Neural progenitor cell (in vitro differentiated cells): ENCODE measurements at regions not wholly inside any gene's neighbourhood (a gene's known extent, or its start where the extent isn't known, plus 50 kb on each side); places are given as distances from the start of the nearest gene placed in this dataset.

Source experiments
- DNase-seq: peaks from one replicate; pipeline ENCODE4 v3.0.0-alpha.2; 2016; ENCODE audit warnings: low spot score
- H2AFZ ChIP-seq: fragments of 200-600 bp; sonication (generic); replicated peaks from 2 replicates; pipeline ENCODE4 v1.6.1; 2016; ENCODE audit warnings: antibody characterized with exemption
- H3F3A ChIP-seq: fragments of 200-600 bp; sonication (generic); 2 replicates; pipeline ENCODE4 v1.6.1; 2016; ENCODE audit warnings: antibody characterized with exemption, low read depth
- H3K27ac ChIP-seq: fragments of 200-600 bp; sonication (generic); 2 replicates; pipeline ENCODE4 v1.5.1; 2016; ENCODE audit warnings: mild to moderate bottlenecking
- H3K27me3 ChIP-seq: fragments of 200-600 bp; sonication (generic); 2 replicates; pipeline ENCODE4 v1.6.1; 2016; ENCODE audit warnings: mild to moderate bottlenecking, moderate library complexity
- H3K36me3 ChIP-seq: fragments of 200-600 bp; sonication (generic); 2 replicates; pipeline ENCODE4 v1.5.1; 2016
- H3K4me1 ChIP-seq: fragments of 200-600 bp; sonication (generic); 2 replicates; pipeline ENCODE4 v1.6.1; 2016; ENCODE audit warnings: mixed run types
- H3K4me2 ChIP-seq: fragments of 200-600 bp; sonication (generic); 2 replicates; pipeline ENCODE4 v1.6.1; 2016
- H3K4me3 ChIP-seq: fragments of 200-600 bp; sonication (generic); 2 replicates; pipeline ENCODE4 v1.5.1; 2016
- H3K79me2 ChIP-seq: fragments of 200-600 bp; sonication (generic); 2 replicates; pipeline ENCODE4 v1.6.1; 2016; ENCODE audit warnings: low read depth
- H3K9ac ChIP-seq: fragments of 200-600 bp; sonication (generic); 2 replicates; pipeline ENCODE4 v1.6.1; 2016
- H3K9me3 ChIP-seq: fragments of 200-600 bp; sonication (generic); 2 replicates; pipeline ENCODE4 v1.5.1; 2016; ENCODE audit warnings: low read depth
- H4K20me1 ChIP-seq: fragments of 200-600 bp; sonication (generic); 2 replicates; pipeline ENCODE4 v1.6.1; 2016; ENCODE audit warnings: low read depth
- H3K27ac Mint-ChIP-seq: 3 replicates; pipeline ENCODE4 v1.8.0; 2021; ENCODE audit warnings: mixed read lengths
- H3K27me3 Mint-ChIP-seq: 2 replicates; pipeline ENCODE4 v1.8.0; 2022; ENCODE audit warnings: low read depth, mild to moderate bottlenecking, inconsistent platforms, moderate library complexity, mixed read lengths; ENCODE audit not compliant: insufficient read depth
- H3K36me3 Mint-ChIP-seq: 3 replicates; pipeline ENCODE4 v1.8.0; 2021; ENCODE audit warnings: mixed read lengths
- H3K4me1 Mint-ChIP-seq: 3 replicates; pipeline ENCODE4 v1.8.0; 2021; ENCODE audit warnings: mixed read lengths
- H3K4me3 Mint-ChIP-seq: 3 replicates; pipeline ENCODE4 v1.8.0; 2021; ENCODE audit warnings: mild to moderate bottlenecking, moderate library complexity, mixed read lengths
- H3K9me3 Mint-ChIP-seq: 3 replicates; pipeline ENCODE4 v1.8.0; 2020; ENCODE audit warnings: mixed read lengths
- EZH2 ChIP-seq: fragments of 200-600 bp; sonication (generic); IDR thresholded peaks from 2 replicates; pipeline ENCODE4 v1.6.1; 2017; ENCODE audit warnings: antibody characterized with exemption, mild to moderate bottlenecking, moderate library complexity
- EZH2phosphoT487 ChIP-seq: fragments of 200-600 bp; sonication (generic); IDR thresholded peaks from 2 replicates; pipeline ENCODE4 v1.6.1; 2017; ENCODE audit warnings: antibody characterized with exemption
- TF ChIP-seq, protein P1 (sequence below): fragments of 200-600 bp; sonication (generic); IDR thresholded peaks from 2 replicates; pipeline ENCODE4 v1.5.1; 2017; ENCODE audit warnings: antibody characterized with exemption, mild to moderate bottlenecking

DNA sequence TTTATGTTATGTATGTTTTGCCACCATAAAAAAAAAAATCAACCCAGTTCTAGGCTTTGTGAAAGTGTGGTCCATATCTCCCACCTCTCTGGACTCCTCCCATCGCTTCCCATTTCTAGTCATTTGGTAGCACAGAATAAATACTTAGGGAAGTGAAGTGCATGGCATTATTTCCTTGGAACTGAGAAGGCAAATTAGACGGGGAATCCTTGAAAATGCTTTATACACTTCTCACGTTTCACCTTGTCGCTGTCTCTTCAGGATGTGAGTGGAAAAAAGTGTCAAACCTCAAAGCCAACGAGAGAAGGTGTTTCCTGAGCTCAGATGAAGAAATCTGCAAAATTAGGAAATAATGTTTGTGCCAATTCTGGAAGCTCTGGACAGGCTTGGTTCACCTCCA lies 209.9 kb downstream of the ATG4C start:
- H3K36me3 ChIP-seq: no peaks in the 10 kb centered on the region
- H3K9ac ChIP-seq: no peak overlapping the region
- Mint-ChIP-seq H3K9me3 (no peaks in the 10 kb centered on the region), H3K4me3 (no peak overlapping the region), H3K4me1 (peaks cover 24% of the 10 kb centered on the region), H3K36me3 (no peaks in the 10 kb centered on the region), H3K27me3 (peaks cover 5% of the 10 kb centered on the region), H3K27ac (no peak overlapping the region)
- H3K27ac ChIP-seq: no peak overlapping the region
- no peak for TF ChIP-seq EZH2
- TF ChIP-seq EZH2phosphoT487: no peak
- TF ChIP-seq, protein P1, sequence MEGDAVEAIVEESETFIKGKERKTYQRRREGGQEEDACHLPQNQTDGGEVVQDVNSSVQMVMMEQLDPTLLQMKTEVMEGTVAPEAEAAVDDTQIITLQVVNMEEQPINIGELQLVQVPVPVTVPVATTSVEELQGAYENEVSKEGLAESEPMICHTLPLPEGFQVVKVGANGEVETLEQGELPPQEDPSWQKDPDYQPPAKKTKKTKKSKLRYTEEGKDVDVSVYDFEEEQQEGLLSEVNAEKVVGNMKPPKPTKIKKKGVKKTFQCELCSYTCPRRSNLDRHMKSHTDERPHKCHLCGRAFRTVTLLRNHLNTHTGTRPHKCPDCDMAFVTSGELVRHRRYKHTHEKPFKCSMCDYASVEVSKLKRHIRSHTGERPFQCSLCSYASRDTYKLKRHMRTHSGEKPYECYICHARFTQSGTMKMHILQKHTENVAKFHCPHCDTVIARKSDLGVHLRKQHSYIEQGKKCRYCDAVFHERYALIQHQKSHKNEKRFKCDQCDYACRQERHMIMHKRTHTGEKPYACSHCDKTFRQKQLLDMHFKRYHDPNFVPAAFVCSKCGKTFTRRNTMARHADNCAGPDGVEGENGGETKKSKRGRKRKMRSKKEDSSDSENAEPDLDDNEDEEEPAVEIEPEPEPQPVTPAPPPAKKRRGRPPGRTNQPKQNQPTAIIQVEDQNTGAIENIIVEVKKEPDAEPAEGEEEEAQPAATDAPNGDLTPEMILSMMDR: no peak
- H3F3A ChIP-seq: no peaks in the 10 kb centered on the region
- H3K79me2 ChIP-seq: no peaks in the 10 kb centered on the region
- H3K27me3 ChIP-seq: no peaks in the 10 kb centered on the region
- no peak overlapping the region for H3K4me3 ChIP-seq
- no peaks in the 10 kb centered on the region for H3K4me1 ChIP-seq
- no peak overlapping the region for H2AFZ ChIP-seq
- no peak for DNase-seq
- H4K20me1 ChIP-seq: no peaks in the 10 kb centered on the region
- H3K4me2 ChIP-seq: no peak overlapping the region
- no peaks in the 10 kb centered on the region for H3K9me3 ChIP-seq

DNA sequence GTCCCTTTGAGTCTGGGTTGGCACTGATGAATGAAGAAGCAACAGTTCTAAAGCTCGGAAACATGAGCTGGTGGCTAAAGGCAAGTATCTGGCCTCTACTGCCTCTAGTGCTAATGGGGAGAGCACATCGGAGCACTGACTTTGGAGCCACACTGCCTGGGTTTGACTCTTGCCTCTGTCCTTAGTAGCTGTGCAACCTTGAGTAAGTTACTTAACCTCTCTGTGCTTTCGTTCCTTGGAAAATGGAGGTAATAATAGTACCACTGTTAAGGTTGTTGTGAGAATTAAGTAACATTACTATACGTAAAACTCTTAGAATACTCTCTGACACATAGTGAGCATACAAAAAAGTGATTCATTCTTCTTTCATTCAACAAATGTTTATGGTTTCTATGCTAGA lies 211.2 kb downstream of the ATG4C start:
- Mint-ChIP-seq H3K4me1 (peaks cover 25% of the 10 kb centered on the region), H3K27me3 (peaks cover 8% of the 10 kb centered on the region), H3K36me3 (no peaks in the 10 kb centered on the region), H3K4me3 (no peak overlapping the region), H3K27ac (no peak overlapping the region), H3K9me3 (no peaks in the 10 kb centered on the region)
- Histone ChIP-seq H3K9ac (no peak overlapping the region), H3K36me3 (no peaks in the 10 kb centered on the region), H3K4me1 (peaks cover 8% of the 10 kb centered on the region), H3K27ac (no peak overlapping the region), H3K9me3 (no peaks in the 10 kb centered on the region), H4K20me1 (peaks cover 2% of the 10 kb centered on the region), H3K79me2 (no peaks in the 10 kb centered on the region), H3F3A (no peaks in the 10 kb centered on the region), H3K27me3 (no peaks in the 10 kb centered on the region), H3K4me3 (no peak overlapping the region), H3K4me2 (no peak overlapping the region), H2AFZ (no peak overlapping the region)
- TF ChIP-seq EZH2: no peak
- TF ChIP-seq EZH2phosphoT487: no peak
- TF ChIP-seq, protein P1: no peak
- no peak for DNase-seq

DNA sequence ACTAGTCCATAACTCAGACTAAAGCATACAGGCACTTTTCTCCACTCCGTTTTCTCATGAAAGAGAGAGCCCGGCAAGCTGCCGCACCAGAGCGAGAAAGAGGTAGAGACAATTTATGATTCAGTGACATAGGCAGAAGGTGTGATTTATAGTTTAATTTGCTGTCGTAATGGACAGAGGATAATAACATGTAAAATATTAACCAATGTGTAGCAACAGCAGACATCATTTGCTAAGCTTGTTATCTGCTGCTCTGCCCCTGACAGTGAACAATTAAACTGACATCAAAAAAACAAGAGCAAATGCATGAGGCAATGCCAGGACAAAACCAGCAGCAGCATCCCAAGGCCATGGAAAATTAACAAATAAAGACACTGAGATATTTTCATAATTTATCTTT lies 214.0 kb downstream of the ATG4C start:
- Mint-ChIP-seq H3K4me3 (no peak overlapping the region), H3K9me3 (no peaks in the 10 kb centered on the region), H3K27ac (no peak overlapping the region), H3K27me3 (peaks cover 6% of the 10 kb centered on the region), H3K36me3 (no peaks in the 10 kb centered on the region), H3K4me1 (peaks cover 25% of the 10 kb centered on the region)
- Histone ChIP-seq H3K4me1 (peaks cover 22% of the 10 kb centered on the region), H3K36me3 (no peaks in the 10 kb centered on the region), H2AFZ (no peak overlapping the region), H4K20me1 (peaks cover 4% of the 10 kb centered on the region), H3K9ac (no peak overlapping the region), H3K27ac (no peak overlapping the region), H3K79me2 (no peaks in the 10 kb centered on the region), H3K27me3 (no peaks in the 10 kb centered on the region), H3F3A (peaks cover 6% of the 10 kb centered on the region), H3K4me3 (no peak overlapping the region), H3K4me2 (no peak overlapping the region), H3K9me3 (no peaks in the 10 kb centered on the region)
- TF ChIP-seq, protein P1: no peak
- TF ChIP-seq EZH2phosphoT487 (no peak), EZH2 (no peak)
- DNase-seq: no peak
